GM19395 (cell line): ENCODE measurements at regions not wholly inside any gene's neighbourhood (a gene's known extent, or its start where the extent isn't known, plus 50 kb on each side); places are given as distances from the start of the nearest gene placed in this dataset.
"Not testable (repeated sequence)": the region's sequence is repeated elsewhere in the genome, so short reads cannot be mapped to it uniquely, and the experiment has no call there.

Experiments used
- ATAC-seq: cut with Tn5 transposase; IDR thresholded peaks from one replicate; pipeline ENCODE4 v1.9.1; 2021; ENCODE audit warnings: mild to moderate bottlenecking, moderate library complexity; ENCODE audit not compliant: unreplicated experiment

DNA sequence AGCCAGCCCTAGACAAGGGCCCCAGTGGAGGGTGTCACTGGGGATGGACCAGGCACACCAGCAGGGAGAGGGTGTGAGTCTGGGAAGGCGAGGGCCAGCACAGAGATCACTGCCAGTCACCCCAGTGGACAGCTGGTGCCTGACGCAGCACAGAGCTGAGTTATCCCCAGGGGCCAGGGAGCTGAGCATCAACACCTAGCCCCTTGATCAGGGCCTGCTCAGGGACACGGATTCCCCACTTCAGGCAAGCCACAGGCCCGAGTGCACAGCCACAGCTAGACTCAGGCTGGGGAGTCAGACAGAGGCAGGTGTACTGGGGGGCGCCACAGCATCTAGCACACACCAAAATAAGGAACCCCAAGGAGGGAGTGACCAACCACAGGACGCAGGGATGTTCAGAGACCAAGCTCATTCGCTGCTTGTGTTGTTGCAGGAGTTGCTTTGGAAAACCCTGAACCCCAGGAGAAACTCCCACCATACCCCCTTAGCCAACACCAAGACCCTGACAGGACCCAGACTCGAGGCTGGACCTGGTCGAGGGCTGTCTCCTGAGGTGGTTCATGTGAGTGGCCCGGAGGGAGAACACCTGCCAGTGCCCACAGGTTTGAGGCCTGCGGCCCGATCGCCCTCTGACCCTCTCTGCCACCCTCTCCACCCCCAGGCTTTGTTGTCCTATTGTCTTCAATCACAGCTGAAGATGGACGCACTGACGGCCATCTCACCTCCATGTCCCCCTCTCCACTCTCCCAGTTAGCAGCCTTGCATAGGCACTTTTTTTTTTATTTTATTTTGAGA is 146.8 kb downstream of the TPRA1 start:
- ATAC-seq: no peak

DNA sequence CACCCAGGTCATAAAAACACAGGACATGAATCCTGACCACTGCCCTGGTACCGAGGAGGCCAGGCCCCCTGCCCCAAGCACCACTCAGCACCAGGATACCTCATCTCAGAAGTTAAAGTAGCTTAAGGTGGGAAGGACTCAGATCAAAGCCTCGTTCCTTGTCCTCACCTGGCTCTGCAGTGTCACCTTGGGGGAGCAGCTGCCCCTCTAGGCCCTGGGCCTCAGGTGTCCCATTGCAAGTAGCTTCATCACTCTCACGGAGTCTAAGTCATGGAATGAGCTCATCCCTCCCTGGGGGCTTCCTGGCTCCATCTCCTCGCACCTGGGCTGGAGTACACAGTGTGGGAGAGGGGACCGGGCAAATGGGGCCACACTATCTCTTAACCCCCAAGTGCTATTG is 148.0 kb downstream of the TPRA1 start:
- no peak for ATAC-seq

DNA sequence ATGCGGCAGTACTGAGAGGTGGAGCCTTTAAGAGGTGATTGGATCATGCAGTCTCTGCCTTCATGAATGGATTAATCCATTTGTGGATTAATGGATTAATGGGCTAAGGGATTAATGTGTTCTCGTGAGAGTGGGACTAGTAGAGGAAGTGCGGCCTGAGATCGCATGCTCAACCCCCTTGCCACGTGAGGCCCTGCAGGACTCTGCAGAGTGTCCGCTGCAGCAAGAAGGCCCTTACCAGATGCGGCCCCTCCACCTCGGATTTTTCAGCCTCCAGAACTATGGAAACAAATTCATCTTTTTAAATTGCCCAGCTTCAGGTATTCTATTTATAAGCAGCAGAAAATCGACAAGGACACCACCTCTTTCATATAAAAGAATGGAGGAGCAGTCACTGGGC is 148.8 kb downstream of the TPRA1 start:
- ATAC-seq: no peak

DNA sequence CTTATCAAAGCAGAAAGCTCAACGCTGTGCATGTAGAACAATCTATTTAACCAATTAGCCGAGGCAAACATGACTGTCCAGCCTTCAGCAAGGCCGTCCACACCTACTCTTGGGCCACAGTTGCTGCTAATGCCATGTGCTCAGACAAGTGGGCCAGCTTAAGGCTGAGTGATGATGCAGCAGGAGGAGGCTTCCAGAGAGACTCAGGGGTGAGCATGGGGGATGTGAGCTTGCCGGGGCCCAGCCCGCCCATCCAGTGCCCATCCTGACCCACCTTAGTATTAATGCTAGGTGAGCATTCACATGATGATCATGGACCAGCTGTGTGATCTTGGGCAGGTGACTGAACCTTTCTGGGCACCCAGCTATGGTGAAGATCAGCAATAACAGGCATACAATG is 150.1 kb downstream of the TPRA1 start:
- ATAC-seq: no peak

DNA sequence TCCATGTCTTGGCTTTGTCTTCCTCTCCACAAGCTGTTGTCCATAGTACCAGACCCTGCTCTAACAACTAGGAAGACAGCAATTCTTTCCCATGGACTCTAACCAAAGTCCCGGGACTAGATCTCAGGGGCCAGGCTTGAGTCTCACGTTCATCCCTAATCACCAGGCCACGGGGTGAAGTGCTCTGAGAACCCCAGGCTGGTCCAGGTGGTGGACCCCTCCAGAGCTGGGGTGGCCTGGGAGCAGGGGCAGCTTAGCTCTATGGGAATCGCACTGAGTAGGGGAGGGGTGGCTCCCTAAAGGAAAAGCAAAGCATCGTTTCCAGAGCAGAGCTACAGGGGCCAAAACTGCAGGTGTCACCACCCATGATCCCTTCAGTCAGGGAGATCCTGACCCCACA is 150.9 kb downstream of the TPRA1 start:
- ATAC-seq: no peak

DNA sequence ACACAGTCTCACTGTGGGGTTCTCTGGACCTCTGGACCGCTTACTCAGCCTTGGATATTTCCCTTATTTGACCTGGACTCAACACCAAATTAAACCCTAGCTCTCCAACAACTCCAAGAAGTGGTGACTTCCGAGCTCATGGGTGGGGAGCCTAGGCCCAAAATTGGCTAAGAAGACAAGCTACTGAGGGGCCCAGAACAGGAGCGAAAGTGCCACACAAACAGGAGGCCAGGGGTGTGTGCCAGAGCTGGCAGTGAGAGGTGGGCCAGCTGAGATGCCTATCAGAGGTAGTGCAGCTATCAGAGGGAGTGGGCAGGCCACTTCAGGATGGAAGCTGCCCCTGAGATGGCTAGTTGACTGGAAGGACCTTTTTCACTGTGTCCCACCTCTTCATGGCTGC is 151.1 kb upstream of the PRR20G start:
- no peak for ATAC-seq

DNA sequence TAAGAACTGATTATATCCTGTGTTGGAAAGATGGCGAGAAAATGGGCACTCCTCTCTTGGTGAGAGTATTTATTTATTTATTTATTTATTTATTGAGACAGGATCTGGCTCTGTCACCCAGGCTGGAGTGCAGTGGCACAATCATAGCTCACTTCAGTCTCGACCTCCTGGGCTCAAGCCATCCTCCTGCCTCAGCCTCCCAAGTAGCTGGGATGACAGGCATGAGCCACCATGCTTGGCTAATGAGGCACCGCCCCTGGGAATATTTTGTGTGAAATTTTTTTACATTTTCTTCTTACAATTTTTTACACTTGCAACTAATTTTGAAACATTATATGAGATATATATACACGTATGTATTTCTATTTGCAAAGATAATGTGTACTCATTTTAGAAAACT is 150.5 kb upstream of the PRR20G start:
- no peak for ATAC-seq

DNA sequence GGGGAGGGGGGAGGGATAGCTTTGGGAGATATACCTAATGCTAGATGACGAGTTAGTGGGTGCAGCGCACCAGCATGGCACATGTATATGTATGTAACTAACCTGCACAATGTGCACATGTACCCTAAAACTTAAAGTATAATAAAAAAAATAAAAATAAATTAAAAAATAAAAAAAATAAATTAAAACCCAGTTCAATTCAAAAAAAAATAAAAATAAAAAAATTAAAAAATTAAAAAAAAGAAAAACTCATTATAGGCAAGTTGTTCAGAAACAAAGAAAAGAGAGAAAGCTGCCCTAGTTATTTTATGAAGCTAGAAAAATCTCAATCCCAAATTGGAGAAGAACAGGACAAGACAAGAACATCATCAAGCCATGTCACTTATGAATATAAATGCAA is 147.5 kb upstream of the PRR20G start:
- not testable (repeated sequence) for ATAC-seq

DNA sequence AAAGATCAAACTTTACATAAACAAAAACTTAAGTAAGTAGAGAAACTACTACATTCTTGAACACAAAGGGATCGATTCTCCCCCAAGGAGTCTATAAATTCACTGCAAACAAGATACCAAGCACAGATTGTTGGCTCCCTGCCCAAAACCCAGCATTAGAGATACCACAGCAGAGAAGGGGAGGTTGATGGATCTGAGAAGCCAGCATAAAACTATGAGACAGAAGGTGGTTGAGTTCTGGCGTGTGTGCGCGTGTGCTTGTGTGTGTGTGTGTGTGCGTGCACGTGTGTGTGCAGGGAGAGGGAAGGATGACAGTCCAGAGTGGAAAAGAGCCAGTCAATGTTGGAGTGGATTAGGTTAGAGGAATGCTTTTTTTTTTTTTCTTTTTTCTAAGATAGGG is 143.2 kb upstream of the PRR20G start:
- ATAC-seq: no peak

DNA sequence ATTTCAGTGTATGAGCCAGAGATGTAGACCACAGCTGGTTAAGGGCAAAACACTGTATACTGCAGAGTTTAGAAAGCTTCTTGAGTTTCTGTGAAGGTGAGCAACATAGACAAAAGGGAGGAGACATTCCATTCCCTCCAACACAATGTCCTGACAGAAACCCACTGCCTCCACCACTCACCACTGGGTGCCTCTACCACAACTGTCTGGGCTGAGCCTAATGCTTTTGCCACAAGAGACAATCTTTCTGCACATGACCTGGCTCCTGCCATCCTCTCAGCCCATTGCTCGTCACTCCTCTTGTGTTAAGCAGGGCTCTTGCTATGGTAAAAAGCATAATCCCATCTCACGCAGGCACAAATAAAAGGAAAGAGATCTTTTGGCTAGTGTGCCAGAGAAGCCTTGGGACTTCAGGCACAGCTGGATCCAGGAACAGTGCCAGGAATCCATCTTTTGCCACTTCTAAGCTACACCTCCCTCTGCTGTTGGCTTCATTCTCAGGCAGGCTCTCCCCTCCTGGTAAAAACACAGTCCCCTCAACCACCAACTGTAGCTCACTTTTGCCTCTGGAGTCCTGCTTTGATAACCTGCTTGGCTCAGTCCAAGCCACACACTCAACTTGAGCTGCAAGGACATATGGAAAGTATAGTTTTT is 140.6 kb upstream of the PRR20G start:
- ATAC-seq: no peak

DNA sequence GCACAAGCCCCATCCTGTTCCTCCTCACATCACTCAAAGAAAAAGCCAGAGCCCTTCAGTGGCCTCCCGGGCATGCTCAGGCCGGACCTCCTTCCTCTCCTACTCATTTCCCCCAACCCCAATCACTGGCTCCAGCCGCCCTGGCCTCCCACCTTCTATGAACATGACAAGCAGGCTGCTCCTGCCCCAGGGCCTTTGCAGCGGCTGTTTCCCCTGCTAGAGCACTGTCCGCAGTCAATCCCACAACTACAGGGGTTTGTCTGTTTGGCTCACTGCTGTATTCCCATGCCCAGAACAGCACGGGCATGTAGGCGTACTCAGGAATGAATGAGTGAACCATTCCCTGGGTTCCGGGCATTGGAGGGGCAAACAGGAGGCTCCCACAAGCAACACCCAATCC is 139.8 kb upstream of the PRR20G start:
- ATAC-seq: no peak

DNA sequence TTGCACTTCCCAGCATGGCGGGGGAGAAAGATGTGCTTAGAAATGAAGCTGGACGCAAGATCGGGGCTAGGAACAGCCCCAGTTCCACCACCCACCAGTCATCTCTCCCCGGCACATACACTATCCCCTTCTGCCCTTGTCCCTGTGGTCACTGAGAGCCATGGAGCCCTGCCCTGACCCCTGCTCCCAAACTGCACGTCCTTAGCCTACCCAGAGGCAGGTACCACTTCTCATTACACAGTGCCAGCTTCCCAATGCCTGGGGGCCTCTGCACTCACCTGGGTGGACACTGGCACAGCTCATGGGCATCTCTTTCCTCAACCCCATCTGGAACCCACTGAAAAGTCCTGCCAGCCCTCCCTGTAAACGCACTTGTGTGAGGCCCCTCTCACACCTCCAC is 139.3 kb upstream of the PRR20G start:
- ATAC-seq: no peak

DNA sequence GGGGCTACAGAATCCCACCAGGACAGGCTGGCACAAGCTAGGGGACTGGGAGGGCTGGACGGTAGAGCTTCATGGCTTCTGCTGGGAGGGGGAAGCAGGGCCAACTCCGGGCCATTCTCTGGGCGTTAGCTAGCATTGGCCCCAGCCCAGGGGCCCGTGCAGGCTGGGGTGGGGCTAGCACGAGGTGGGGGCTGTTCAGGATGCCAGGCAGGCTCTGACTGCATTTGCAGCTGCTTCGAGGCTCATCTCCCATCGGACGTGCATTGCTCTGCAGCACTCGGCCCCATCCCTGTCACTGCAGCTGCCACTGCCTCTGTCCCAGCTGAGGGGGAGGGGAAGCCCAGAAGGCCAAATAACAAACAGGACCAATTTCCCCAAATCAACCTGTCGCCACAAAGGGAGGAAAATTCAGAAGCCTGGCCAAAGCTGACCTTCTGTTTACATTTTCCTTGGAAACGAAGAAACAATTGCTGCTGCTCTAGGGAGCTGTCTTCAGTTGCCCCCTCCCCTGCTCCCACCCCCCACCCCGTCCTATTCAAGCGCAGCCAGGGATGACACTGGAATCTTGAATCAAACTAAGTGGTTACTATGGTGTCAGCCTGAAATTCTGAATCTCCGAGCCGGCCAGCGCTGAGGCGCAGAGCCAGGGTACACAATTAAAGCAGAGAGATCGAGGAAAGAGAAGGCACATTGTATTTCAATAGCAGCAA is 138.8 kb upstream of the PRR20G start:
- ATAC-seq: no peak

DNA sequence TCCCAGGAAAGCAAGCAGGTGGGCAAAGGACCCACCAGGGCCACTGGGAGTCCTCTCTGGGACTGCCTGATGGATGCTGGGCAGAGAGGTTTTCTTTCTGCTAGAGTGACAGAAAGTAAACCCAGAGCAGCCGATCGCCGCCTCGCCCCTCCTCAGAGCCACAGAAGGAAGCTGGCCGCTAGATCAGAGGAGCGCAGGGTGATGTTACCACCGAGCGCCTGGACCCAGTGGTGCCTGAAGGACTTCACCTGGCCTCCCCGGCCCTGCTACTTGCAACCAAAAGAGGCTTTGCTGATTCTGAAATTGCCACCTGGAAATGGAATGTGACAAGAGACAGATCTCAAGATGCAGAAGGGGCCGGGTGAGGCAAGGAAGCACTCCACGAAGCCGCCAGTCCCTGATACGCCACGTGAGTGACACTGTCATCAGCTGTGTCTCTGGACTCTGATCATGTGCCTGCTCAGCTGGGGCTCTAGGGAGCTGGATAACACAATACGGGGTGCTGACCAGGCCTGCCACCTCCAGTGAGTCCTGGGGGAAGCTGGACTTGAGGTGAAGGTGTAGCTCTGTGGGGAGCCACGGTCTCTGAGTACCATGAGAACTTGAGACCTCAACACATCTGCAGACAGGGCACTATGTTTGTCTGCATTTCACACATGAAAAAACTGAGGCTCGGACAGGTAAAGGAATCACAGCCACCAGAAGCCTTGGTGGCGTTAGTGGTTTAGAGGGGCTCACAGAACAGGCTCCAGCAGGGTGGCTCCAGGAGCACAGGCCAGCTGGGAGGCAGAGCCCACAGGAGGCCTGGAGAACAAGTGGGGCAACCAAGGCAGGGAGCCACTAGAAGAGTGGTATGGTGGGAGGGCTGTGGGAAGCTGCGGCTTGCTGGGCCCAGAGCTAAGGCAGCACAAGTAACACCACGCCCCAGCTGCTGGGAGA is 137.9 kb upstream of the PRR20G start:
- ATAC-seq: no peak

DNA sequence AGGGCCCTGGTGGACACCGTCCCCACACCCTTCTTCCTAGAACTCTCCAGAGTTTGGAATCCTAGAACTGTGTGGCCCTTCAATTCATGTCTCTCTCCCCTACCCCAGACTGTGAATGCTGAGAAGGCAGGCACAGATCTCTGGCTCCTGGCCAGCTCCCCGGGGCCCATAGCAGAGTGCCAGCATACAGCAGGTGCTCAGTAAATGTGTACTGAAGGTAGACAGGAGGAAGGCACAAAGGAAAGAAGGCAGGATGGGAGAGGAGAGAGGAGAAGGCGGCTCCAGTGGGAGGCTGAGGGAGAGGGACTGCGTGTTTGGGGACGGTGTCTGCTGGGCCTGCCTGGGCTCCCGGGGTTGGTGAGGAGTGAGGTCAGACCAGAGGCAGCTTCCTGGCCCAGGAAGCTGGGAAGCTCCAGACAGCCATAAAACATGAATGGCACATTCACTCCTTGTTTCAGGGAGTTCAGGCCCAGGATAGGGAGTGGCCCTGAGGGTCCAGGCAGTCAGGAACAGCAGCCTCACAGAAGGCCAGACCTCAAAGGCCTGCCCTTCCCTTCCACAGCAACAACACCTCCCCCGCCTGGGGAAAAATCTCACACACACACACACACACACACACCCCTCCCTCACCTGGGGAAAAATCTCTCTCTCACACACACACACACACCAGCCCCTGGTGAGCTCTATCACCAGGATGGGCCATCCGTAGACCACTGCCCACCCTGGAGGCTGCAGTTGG is 137.1 kb upstream of the PRR20G start:
- ATAC-seq: no peak

DNA sequence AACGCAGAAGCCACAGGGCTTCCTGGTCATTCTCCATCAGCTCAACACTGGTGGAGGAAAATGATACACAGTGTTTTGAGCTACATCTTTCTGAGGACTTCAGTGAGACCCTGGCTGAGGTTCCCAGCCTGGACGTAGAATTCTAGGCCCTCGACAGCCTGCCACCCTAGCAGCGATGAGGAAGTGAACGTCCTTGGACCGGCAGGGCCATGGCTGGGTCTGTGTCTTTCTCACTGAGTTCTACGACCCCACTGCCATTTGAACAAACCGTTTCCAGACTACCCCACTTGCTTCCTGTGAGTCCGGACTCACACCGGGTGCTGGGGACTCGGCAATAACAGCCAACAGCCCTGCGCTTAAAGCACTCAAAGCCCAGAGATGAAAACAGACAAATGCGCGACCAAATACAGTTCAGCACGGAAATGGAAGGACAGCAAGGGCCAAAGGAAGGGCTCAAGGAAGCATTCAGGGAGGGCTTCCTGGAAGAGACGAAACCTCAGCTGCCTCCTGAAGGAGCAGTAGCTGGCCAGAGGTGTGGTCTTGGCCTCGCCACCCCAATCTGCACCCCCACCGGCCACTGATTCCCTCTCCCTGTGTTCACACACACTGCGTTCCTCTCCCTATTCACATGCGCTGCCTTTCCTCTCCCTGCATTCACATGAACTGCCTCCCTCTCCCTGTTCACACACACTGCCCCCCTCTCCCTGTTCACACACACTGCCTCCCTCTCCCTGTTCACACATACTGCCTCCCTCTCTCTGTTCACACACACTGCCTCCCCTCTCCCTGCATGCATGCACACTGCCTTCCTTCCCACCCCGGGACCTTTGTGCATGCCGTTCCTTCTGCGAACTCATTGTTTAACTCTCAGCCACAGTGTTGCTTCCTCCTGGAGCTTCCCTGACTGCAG is 136.3 kb upstream of the PRR20G start:
- no peak for ATAC-seq

DNA sequence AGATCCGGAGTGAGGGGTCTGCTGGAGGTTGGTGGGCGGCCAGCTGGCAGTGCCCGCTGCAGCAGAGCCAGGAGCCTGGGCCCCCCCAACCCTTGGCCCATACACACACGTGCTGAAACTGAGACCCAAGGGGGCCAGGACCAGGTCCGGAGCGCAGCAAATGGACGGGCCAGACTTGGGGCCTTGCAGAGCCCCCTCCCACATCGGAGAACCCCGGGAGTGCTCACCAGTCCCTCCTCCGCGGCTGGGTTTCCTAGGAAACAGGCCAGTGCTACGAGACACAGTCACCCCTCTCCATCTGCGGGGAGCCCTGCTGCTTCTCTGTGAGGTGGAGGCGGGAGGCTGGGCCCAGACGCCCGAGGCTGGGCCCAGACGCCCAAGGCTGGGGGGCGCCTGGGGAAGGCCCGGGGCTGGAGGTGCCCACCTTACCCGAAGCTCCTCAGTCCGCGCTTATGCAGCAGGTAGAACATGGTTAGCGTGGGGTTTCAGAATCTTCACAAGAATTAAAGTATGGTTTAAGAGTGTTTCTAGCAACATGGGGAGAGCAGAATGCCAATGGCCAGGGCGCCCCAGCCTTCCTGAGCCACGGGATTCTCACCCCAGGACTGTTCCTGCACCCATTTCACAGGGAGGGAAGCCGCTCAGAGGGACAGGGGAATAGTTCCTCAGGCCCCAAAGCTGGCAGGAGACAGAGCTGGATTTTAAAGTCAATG is 135.0 kb upstream of the PRR20G start:
- ATAC-seq: no peak

DNA sequence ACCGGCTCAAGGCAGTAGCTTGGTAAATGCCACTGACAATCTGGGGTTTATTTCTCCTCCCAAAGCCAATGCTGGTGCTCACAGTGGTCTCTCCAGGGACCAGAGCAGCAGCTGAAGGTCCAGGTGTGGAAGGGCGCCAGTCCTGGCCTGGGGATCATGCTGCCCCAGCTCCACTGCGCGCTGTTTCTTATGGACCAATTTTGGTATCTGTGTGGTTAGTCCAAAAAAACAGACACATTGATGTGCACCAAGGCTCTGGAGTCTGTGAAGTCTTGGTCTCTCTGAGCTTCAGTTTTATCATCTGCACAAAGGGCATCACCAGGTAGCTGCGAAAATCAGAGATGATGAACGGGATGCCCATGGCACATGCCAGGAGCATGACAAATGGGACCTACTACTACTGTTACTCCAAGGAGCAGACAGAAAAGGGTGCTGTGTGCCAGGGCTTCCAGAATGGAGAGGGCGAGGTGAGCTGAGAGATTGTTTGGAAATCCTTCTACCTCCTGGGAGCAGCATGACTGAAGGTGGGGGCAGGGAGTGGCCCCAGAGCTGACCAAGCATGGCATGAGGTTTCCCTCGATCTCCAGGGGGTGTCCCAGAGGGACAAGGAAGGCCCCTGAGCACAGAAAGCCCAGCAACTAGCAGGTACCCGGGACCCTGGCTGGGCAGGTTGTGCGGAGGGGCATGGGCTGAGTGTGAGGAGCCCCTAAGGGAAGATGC is 134.3 kb upstream of the PRR20G start:
- ATAC-seq: no peak
